GM12872 (cell line): ENCODE measurements at regions not wholly inside any gene's neighbourhood (a gene's known extent, or its start where the extent isn't known, plus 50 kb on each side); places are given as distances from the start of the nearest gene placed in this dataset.

ENCODE experiments used
- TF ChIP-seq, protein P1 (sequence below): IDR thresholded peaks from 3 replicates; pipeline ENCODE4 v1.5.1; 2011; ENCODE audit warnings: low read depth, mild to moderate bottlenecking, low read length, moderate library complexity; ENCODE audit not compliant: insufficient read depth

DNA sequence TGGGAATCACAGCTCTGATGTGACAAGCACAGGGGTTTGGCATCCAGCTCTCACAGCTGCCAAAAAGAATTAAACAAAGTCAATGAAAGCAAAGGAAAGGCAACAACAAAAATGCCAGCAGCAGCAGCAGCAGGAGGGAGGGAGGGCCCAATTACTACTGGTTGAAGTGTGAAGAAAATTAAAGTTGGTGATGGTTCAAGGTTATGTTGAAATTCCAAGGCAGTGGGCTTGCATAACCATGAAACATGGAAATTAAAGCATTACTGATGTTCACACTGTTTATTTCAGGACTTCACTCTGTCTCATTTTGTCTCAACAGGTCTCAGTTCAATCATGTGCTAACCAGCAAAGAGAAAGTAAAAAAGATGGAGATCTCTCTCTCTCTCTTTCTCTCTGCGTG, 220.3 kb upstream of the LYPLAL1 start:
- TF ChIP-seq, protein P1, sequence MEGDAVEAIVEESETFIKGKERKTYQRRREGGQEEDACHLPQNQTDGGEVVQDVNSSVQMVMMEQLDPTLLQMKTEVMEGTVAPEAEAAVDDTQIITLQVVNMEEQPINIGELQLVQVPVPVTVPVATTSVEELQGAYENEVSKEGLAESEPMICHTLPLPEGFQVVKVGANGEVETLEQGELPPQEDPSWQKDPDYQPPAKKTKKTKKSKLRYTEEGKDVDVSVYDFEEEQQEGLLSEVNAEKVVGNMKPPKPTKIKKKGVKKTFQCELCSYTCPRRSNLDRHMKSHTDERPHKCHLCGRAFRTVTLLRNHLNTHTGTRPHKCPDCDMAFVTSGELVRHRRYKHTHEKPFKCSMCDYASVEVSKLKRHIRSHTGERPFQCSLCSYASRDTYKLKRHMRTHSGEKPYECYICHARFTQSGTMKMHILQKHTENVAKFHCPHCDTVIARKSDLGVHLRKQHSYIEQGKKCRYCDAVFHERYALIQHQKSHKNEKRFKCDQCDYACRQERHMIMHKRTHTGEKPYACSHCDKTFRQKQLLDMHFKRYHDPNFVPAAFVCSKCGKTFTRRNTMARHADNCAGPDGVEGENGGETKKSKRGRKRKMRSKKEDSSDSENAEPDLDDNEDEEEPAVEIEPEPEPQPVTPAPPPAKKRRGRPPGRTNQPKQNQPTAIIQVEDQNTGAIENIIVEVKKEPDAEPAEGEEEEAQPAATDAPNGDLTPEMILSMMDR = no peak

DNA sequence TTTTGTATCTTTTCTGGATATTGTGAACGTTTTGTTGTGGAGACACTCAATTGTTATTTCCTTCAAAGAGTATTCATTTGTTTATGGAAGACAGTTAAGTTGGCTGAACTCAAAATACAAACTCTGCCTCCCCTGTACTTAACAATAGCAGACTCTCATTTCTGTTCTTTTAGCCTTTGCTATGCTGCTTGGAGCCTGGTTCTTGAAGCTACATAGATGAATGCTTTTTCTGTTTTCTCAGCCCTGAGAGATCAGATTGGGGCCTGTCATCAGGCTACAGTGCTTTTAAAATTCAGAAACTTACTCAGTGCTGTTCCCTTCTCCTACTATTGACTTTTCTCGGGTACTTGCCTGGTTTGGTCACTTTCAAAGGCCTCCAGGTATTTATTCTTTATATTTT, 215.7 kb upstream of the LYPLAL1 start:
- TF ChIP-seq, protein P1 = no peak

DNA sequence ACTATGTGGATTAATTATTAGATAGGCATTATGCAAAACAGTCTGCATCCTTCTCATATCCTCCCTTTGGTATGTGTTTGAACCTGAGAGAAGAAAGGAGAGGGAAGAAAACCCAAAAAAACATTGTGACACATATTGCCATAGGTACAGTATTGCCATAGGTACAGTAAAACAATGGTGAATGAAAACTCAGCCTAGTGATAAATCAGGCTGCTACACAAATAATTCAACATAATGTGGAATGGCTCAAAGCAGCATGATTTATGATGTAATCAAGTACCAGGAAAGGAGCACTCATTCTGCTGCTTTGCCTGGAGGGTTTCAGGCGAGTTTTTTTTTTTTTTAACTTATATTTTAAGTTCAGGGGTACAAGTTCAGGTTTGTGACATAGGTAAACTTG, 213.9 kb upstream of the LYPLAL1 start:
- TF ChIP-seq, protein P1 = no peak

DNA sequence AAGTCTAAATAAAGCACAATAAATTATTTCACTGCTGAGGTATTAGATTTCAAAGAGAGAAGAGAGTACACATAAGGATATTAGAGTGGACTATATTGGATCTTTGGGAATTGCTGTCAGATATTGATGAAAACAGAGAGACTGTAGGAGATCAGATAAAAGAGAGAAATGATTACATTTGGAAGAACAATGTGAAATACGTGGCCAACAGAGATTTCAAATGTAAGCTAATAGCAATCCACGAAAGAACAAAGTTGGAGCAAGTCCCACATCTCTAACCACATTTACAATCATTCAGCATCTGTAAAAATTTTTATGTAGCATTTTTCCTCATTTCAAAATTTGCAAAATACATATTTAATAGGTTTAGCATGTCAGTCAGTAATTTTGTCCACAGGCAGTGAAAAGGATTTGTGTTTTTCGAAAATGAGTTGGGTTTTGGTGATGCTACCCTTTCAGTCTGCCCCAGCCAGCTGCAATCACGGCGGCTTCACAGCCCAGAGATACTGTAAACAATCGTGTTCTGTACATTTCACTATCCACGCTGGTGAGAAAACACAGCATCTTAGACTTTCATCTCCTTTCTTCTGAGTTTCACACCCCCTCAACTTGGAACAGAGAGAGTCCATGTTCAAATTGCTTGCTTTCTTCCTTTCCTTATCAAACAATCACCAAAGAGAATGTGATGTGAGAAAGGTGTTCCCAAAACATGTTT, 209.1 kb upstream of the LYPLAL1 start:
- TF ChIP-seq, protein P1 = no peak

DNA sequence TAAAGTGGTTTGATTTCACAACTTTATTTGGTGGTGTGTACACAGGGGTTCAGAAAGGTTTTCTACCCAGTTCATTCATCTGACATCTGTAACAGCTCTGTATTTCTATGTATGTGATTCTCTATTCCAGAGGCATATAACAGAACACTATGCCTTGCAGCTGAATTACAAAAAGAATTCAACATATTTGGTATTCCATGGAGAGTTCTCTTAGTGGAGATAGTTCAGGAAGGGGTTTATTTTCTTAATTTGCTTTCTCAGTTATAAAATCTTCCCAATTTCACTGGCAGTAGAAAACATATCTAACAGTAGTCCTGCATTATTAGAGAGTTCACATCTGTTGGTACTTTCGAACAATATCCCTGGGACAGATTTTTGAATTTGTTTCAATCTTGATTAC, 207.9 kb upstream of the LYPLAL1 start:
- TF ChIP-seq, protein P1 = no peak

DNA sequence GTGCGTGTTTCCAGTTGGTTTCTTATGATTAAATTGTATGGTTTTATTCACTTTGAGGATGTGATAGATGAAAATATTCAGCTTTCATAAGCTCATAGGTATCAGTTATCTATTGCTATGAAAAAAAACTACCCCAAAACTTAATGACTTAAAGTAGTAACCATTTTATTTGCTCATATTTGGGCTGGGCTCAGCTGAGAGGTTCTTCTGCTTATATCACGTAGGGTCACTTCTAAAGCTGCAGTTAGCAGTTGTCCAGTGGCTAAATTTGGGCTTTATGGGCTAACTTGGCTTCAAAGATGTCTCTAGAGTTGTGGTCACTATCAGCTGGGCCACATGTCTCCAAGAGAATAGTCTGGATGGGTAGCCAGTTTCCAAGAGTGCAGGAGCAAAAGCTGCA, 206.4 kb upstream of the LYPLAL1 start:
- TF ChIP-seq, protein P1 = no peak

DNA sequence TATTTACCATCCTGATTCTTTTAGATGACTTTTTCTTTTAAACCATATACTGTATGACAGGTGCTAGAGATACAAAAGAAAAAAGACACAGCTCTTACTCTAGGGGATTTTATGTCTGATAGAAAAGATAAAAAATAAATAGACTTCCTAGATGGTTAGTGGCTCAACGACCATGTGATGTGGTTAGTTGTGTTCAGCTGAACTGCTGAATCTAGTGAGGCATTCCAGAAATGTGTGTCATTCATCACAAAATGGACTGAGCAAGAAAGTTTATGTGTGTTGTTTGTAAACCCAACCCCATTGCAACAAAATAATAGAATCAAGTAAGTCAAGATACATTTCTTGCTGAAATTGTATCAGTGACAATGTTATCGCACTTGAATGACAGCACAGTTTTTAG, 205.8 kb upstream of the LYPLAL1 start:
- TF ChIP-seq, protein P1 = no peak
